NCI-H2029 treated with DMSO at 0.1 percent for 48 hours (cell line): ENCODE measurements at regions not wholly inside any gene's neighbourhood (a gene's known extent, or its start where the extent isn't known, plus 50 kb on each side); places are given as distances from the start of the nearest gene placed in this dataset.
"Not testable (repeated sequence)": the region's sequence is repeated elsewhere in the genome, so short reads cannot be mapped to it uniquely, and the experiment has no call there.

Source experiments
- DNase-seq: peaks from one replicate; lab custom pipeline; 2025; lab: John Stamatoyannopoulos, UW

DNA sequence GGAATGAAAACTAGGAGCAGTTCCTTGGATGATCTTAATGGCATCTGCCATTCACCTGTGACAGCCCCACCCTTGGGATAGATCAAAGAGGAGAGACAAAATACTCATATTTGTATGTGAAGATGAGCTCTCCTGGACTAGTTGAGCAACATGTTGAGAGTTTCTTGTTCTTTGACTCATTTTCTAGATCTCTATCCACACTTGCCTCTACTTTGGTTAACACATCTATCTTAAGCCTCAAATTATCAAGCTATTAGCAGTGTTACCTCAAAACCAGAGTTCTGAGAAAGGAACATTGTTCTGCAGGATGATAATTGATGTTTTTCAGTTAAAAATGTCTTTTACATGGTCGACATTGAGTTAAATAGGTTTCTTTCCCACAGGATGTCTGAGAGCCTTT is 94.2 kb upstream of the TEX13D start:
- DNase-seq: no peak

DNA sequence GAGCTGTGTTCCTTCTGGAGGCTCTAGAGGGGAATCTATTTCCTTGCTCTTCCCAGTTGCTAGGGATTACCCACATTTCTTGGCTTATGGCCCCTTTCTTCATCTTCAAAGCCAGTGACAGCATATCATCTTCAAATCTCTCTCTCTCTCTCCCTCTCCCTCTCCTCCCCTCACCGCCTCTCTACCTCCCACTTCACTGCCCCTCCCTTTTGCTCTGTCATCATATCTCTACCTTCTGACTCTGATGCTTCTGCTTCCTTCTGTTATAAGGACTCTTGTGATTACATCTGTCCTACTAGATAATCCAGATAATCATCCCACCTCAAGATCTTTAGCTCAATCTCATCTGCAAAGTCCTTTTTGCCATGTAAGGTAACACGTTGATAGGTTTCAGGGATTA is 93.1 kb upstream of the TEX13D start:
- DNase-seq: no peak

DNA sequence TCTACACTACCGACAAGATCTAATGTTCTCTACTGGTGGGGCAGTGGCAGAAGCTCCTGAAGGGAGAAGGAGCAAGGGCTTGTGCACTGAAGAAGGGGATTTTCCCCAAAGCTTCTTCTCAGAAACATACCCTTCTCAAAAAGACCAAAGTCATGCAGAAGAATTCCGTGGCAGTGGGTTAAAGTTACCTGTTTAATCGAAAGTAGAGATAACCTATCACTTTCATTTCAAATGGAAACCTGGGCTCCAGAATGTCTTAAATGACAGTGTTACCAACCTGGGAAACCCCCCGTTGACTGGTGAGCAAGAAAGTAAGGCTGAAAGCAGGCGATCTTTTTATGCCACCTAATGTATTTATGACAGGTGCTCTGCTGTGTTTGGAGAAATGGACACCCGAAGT is 92.5 kb upstream of the TEX13D start:
- DNase-seq: no peak

DNA sequence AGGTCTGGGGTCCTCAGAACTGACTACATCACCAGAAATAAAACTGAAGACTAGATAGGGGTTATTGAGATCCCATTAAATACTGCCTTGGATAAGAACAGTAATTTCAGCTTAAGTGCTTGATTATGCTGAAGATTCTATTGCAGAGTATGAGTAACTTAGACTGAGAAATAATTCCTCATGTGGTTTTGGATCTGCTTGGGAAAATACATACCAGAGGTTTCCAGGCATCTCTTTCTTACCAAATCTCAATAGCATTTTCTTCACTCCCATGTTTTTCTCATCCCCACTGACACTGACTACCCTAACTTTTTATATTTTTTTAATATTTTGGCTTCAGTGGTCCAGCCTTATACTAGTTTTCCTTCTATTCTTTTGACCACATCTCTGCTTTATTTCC is 92.0 kb upstream of the TEX13D start:
- no peak for DNase-seq

DNA sequence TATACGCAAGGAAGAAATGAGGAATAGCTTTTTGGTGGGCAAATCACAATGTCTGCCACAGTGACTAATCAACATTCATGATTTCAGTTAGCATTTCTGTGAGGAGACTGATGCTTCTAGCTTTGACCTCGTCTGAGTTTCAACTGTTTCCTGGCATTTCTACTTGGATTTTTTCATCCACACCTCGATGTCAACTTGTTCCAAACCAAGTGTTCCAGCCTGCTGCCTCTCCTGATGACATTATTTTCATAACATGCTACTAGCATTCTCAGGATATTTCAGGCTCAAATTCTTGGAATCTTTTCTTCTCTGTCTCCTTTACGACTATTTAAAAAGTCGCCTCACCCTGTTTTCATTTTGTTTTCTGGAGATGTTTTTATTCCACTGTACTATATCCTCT is 90.3 kb upstream of the TEX13D start:
- DNase-seq: no peak

DNA sequence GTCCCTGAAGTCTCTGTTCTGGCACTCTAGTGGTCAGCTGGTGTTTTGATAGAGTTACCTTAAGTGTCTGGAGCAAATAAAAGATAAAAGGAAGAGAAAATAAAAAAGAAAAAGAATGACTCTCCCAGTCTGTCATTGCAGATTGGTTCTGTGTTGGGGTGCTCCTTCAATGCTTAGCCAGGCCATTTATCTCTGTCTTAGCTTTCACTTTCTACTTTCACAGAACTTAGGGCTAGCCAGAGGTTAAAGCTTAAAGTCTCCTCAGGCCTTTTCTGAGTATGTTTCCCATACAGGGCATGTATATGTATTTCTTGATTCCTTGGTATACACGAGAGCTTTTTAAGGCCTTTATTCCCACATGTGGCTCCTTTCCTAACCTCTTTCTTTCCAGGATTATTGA is 83.1 kb upstream of the TEX13D start:
- no peak for DNase-seq

DNA sequence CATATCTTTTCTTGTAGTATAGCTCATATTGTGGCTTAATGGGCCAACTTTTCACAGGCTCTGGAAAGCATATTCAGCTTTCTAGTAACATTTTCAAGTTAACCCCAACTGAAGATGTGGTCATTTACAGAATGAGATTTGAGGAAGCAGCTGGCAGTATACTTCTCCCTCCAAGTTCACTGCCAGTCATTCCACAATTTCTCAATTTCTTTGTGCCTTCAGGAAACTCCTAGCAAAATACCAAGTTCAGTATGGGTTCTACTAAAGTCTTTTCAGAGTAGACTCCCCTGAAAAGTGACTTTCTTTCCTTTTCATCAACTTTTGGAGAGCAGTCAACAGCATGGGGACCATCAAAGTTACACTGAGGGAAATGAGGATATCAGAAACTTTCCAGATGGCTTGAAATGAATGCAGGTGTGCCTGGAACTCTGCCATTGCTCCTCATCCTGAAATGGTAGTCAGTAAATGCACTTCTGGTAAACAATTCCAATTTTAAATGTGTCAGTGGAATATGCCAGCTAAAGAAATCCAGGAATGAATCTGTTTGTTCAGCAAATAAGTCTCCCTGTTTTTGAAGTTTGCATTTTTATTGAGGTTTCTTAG is 81.5 kb upstream of the TEX13D start:
- no peak for DNase-seq

DNA sequence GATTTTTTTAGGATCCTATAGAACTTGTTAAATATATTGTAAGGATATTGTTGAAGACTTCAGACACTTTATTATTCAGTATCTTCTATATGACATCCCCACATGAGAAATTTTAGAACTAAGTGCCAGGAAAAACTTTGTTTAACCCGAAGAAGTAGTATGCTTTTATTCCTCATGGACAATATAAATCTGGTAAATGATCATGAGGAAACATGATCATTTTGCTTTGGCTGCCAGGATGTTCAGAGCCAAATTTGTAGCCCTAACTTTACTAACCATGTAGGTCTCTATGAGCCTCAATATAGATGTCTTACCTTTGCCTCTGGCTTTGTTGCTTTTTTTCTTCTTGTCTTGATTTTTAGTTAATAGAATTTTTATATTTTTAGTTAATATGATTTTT is 77.8 kb upstream of the TEX13D start:
- no peak for DNase-seq

DNA sequence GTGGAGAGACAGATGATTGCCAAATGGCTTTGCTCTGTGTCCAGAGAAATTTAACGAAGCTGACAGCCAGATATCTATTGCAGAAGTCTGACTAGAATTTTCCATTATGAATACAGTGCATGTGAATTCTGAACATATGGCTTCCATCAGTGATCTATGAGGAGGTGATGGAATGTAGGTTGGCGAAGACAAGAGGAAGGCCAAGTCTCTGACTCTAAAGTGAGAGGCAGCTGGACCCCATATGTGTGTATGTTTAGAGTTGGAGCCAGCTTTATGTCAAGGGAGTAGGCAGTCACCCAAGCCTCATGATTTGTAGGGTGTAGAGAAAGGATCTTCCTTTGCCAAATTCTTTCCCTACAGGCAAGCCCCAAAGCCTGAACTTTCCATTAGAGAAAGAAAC is 76.2 kb upstream of the TEX13D start:
- no peak for DNase-seq

DNA sequence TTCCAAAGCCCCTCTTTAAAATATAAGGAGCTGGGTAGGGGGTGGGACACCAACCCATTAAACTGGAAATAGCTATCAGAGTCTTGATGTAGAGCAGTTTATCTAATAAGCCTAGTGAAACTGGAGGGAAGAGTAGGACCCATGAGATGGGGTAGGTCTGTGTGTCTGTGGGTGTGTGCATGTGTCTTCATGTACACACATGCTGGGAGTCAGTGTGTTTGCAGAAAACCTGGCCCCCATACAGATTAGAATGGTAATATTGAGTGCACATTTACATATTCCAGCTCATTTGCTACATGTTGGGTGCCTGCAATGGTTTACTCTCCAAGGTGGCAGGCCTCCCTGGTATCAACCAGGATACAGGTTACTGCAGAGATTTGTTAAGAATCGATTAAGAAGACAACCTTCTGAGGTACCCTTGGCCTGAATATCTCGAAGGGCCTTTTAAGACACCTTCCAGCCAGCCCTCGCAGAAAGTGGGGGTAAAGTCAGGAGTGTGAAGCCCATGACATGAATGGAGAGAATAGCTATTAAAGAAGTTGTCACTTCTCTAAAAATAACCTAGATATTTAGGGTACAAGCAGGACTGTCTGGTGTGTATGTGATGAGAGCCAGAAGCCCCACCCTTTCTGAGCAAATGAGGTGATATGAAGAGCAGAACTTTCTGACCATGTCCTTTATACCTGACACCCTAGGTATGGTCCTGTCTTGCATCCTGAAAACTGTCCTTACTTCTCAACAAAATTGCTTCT is 75.7 kb upstream of the TEX13D start:
- no peak for DNase-seq

DNA sequence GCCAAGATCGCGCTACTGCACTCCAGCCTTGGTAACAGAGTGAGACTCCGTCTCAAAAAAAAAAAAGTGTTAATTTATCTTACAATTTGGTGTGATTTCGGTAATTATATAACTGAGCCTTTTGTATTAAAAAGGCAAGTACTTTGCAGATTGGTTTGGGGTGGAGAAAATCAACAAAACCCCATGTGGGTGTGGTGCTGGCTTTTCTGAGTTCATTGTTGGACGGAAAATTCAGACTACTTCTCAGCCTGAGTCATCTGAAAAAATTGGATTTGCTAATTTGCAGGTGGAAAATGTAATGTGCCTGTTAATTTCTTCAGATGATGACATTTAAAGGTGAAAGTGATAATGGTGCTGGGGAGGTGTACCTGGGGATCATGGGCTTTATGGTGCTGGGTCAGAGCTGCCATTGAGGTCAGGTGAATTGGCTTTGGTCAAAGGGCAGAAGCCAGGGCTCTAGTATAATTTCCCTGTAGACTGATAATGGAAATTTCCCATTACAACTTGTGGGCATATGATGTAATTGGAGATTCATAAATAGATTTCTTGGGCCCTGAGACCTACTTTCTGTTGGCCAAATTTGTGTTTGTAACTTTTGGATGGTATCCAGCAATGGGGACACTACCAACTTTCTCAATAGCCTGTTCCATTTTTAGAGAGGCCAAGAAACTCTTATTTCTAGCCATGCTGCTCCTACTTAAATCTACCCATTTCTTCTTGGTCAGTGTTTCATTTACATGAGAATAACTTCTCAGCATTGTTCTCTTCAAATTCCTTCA is 74.3 kb upstream of the TEX13D start:
- DNase-seq: no peak

DNA sequence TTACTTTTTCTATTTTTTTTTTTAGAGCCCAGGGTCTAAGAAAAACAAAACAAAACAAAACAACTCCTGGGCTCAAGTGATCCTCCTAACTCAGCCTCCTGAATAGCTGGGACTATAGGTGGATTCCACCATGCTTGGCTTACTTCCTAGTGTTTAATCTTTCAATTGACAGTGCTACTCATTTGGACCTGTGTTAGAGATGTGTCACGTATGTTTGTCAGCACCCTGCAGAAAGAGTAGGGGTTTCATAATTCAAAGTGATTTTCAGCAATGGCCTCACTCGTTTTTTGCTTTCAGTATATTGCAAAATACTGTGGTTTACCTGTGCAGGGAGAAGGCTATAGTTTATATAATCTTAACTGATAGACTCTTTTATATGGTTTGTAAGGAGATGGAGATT is 71.6 kb upstream of the TEX13D start:
- no peak for DNase-seq

DNA sequence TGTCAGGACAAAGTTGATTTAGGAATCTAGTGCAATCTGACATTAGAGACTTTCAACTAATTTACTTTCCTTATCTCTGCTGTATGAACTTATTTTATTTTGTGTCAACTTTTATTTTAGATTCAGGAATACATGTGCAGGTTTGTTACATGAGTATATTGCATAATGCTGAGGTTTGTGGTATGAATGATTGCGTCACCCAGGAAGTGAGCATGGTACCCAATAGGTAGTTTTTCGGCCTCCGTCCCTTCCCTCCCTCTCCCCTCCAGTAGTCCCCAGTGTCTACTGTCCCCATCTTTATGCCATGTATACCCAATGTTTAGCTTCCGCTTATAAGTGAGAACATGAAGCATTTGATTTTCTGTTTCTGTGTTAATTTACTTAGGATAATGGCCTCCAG is 68.7 kb upstream of the TEX13D start:
- DNase-seq: no peak

DNA sequence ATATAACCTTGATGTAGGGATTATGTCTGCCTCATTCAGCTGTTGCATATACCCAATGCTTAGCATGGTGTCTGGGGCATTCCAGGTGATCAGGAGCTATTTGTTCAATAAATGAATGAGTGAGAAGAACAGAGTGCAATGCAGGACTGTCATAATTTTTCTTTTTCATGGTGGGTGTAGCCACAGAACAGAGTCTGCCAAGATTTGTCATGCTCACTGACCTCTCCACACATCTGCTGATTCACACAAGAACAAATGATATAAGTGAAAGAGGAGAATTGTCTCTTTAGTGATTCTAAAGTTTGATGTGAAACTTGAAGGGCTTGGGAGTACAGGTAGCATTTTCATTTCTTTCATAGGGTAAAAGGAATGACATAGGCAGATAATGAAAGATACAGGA is 64.4 kb upstream of the TEX13D start:
- no peak for DNase-seq

DNA sequence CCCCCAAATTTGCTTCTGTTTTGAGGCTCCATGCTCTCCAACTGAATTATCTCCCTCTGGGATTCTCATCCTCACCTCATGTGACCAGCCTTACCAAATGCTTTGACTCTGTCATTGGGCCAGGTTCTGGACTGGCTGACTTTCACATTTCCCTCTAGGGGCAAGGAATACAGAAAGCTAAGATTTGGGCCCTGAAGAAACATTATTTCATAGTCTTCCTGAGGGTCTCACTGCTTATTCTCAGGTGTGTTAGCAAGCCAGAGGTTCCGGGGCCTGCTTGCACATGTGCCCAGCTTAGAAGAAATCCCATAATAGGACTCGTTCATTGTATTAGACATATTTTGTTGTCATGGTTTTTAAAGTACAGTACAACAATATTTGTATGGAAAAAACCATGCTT is 62.6 kb upstream of the TEX13D start:
- DNase-seq: no peak

DNA sequence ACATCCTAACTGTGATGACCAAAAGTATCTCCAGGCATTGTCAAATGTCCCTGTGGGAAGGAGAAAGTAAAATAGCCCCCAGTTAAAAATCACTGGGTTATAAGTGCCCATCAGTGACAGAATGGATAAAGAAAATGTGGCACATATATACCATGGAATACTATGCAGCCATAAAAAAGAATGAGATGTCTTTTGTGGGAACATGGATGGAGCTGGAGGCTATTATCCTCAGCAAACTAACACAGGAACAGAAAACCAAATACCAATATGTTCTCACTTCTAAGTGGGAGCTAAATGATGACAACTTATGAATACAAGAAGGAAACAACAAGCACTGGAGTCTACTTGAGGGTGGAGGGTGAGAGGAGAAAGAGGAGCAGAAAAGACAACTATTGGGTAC is 60.9 kb upstream of the TEX13D start:
- DNase-seq: not testable (repeated sequence)

DNA sequence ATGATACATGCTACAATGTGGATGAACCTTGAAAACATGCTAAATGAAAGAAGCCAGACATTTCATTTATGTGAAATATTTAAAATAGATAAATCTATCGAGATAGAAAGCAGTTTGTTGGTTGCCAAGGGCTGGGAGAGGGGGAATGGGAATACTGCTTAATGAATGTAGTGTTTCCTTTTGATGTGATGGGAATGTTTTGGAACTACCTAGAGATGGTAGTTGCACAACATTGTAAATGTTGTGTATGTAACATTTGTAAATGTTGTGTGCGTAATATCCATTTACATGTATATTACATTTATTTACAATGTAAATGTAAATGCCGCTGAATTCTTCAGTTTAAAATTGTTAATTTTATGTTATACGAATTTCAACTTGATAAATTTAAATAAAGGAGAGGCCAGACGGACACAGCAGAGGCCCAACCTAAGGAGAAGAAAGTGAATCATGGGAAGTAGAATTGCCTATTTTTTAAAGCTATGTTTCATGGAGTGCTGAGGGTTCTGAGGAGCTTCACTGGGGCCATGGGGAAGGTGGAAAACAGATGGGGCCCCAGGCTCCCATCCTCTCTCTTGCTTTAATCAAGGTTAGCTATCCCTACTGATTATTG is 60.0 kb upstream of the TEX13D start:
- DNase-seq: no peak

DNA sequence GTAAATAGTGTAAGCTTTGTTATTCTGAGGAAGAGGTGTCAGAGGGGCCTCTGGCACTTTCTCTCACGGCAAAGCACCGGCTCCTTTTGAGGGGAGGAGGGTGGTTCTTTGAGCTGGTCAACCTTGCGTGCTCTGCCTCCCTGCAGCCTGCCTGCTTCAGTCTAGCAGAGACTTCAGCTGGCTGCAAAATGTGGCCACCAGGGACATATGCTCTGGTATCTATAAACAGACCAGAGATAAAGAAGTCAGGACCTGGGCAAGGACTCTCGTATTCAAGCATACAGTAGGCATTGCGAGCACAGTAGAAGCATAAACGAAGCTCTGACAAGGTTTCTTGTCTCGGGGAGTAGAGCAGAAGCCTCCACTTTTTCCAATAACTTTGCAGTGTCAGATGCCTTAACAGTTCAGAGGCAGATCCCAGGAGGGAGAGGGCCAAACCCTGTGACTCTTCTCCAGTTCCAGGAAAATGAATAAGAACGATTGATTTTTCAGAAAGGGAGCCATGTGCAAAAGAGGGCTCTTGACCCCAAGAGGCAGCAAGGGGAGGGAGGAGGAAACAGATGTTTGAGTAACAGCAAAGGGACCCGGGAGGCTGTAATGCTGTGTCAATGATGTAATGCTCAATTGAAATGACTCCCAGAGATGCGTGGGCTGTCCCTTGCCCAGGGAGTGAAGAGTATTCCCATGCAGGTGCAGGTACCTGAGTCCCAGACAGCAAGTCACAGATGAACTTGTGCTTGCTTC is 57.9 kb upstream of the TEX13D start:
- no peak for DNase-seq

DNA sequence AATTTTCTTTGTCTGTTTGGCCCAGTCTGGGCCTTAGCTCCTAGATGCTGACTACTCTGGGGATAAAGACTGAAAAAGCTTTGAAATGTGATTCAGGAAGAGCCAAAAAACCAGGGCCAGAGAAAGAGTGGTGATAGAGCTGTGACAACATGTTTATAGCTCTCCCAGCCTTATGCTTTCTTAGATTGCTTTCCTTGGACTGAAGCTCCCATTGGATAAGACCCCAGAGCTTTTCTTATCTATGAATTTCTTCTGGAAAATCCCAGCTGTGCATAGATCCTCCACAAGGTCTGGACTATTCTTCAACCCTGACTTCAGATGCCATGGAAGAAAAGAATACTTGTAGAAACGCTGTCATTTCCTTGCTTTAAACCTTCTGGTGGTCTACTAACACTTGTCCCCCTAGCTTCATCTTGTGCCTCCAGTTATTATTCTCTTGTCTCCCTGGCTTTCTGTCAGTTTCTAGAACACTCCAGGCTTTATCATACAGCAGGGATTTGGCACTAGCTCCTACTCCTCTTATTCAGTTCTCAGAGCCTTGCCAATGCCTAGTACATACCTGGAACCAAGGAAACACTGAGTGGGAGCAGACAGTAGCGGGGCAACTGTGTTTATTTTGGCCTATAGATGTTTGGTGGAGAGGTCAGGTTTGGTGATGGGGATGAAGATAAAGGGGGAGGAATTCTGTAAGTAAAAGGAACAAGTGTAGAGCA is 57.1 kb upstream of the TEX13D start:
- DNase-seq: no peak

DNA sequence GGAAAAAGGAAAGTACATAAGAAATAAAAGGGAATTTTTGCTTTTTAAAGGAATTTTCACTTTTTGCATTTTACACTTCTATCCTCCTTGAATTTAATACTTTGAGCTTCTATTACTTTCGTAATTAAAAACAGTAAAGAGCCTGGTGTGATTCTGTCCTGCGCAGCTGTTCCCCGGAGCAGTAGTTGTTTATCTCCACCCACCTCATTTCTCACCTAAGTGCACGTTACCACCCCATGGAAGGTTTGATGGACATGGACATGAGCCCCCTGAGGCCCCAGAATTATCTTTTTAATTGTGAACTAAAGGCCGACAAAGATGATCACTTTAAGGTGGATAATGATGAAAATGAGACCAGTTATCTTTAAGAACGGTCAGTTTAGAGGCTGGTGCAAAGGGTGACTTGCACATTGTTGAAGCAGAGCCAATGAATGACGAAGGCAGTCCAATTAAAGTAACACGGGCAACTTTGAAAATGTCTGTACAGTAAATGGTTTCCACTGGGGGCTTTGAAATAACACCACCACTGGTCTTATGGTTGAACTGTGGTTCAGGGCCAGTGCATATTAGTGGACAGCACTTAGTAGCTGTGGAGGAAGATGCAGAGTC is 52.1 kb upstream of the TEX13D start:
- no peak for DNase-seq

DNA sequence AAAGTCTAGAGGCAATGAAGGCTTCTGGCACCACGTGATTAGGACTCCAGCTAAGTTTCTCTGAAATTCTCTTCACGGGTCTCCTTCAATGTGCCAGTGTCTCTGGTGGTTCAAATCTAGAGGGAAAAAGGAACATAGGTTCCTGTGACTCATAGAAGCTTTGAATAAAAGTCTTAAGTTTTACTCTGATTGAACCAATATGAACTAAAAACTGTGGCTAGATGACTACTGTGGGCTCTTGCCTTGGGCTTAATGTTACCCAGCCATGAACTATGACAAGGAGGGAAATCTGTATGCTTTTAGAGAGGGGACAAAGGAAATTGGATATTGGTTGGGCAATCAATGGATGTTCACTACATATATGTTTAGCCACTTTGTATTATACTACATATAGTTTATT is 49.9 kb upstream of the TEX13D start:
- DNase-seq: no peak
